ENCODE measurements at regions not wholly inside any gene's neighbourhood (a gene's known extent, or its start where the extent isn't known, plus 50 kb on each side); places are given as distances from the start of the nearest gene placed in this dataset.

GRCh38 chr4:100075486-100076270 lies 114.6 kb downstream of the DDIT4L start:
- ATAC-seq (no peak), DNase-seq (ENCODE audit: low spot score) (no peak)
- H3K27me3 ChIP-seq (ENCODE audit: insufficient read depth), result no peaks in the 10 kb centered on the region
- H3K4me2 ChIP-seq, result no peak overlapping the region
- H3K27me3 Mint-ChIP-seq (ENCODE audit: insufficient read depth, low read depth, poor library complexity), result peaks cover 2% of the 10 kb centered on the region
- H3F3A ChIP-seq (replicated peaks; ENCODE audit: low read depth), result no peaks in the 10 kb centered on the region
- no peaks in the 10 kb centered on the region for H3K79me2 ChIP-seq (replicated peaks; ENCODE audit: insufficient read depth)
- H3K4me1 Mint-ChIP-seq, result no peaks in the 10 kb centered on the region
- no peaks in the 10 kb centered on the region for H4K20me1 ChIP-seq (replicated peaks; ENCODE audit: insufficient read depth)
- TF ChIP-seq EZH2 (IDR thresholded peaks at IDR 0.05; ENCODE audit: low read depth, unreplicated experiment), result no peak
- TF ChIP-seq CREB1 (CRISPR knock-in tag; IDR thresholded peaks at IDR 0.05; ENCODE audit: low read depth), result no peak
- no peak for TF ChIP-seq NANOG (IDR thresholded peaks at IDR 0.05; ENCODE audit: borderline replicate concordance)
- H3K27ac ChIP-seq (ENCODE audit: low read depth), result no peak overlapping the region
- H3K27ac Mint-ChIP-seq, result no peak overlapping the region
- no peaks in the 10 kb centered on the region for H3K36me3 Mint-ChIP-seq (ENCODE audit: low read depth)
- H2AFZ ChIP-seq, result peak overlapping the region; percentile 28; the same call in 1 of the 2 replicates
- no peaks in the 10 kb centered on the region for H3K4me1 ChIP-seq (ENCODE audit: insufficient read depth)
- H3K9me2 ChIP-seq (ENCODE audit: insufficient read depth), result no peaks in the 10 kb centered on the region; the same call in 1 of the 2 replicates
- H3K9me3 Mint-ChIP-seq, result no peaks in the 10 kb centered on the region
- H3K4me3 ChIP-seq, result no peak overlapping the region
- no peaks in the 10 kb centered on the region for H3K36me3 ChIP-seq (ENCODE audit: insufficient read depth)
- no peak overlapping the region for H3K4me3 Mint-ChIP-seq

- no peak for ATAC-seq
- DNase-seq (ENCODE audit: low spot score), result no peak
Measured at GRCh38 chr4:100075056-100075455, 115.2 kb downstream of the DDIT4L start.

More at GRCh38 chr4:100075056-100075455, 115.2 kb downstream of the DDIT4L start:
- no peaks in the 10 kb centered on the region for H3K27me3 ChIP-seq (ENCODE audit: insufficient read depth)
- Mint-ChIP-seq H3K9me3 (no peaks in the 10 kb centered on the region), H3K4me3 (no peak overlapping the region), H3K36me3 (ENCODE audit: low read depth) (no peaks in the 10 kb centered on the region), H3K27me3 (ENCODE audit: insufficient read depth, low read depth, poor library complexity) (peaks cover 2% of the 10 kb centered on the region), H3K27ac (no peak overlapping the region), H3K4me1 (no peaks in the 10 kb centered on the region)
- TF ChIP-seq CREB1 (CRISPR knock-in tag; IDR thresholded peaks at IDR 0.05; ENCODE audit: low read depth) (no peak), JUNB (IDR thresholded peaks at IDR 0.05; ENCODE audit: unreplicated experiment) (no peak), ZNF331 (CRISPR knock-in tag; IDR thresholded peaks at IDR 0.05; ENCODE audit: low read depth) (no peak), REST (IDR thresholded peaks at IDR 0.05; ENCODE audit: unreplicated experiment) (no peak), ETS1 (IDR thresholded peaks at IDR 0.05) (no peak), NANOG (IDR thresholded peaks at IDR 0.05; ENCODE audit: borderline replicate concordance) (no peak)
- no peak overlapping the region for H3K27ac ChIP-seq (ENCODE audit: low read depth)
- H2AFZ ChIP-seq, result peak overlapping the region; percentile 28; the same call in 1 of the 2 replicates
- H3K4me1 ChIP-seq (ENCODE audit: insufficient read depth), result no peaks in the 10 kb centered on the region
- no peak overlapping the region for H3K4me3 ChIP-seq
- no peaks in the 10 kb centered on the region for H3K79me2 ChIP-seq (replicated peaks; ENCODE audit: insufficient read depth)
- H3K4me2 ChIP-seq, result no peak overlapping the region
- H3K36me3 ChIP-seq (ENCODE audit: insufficient read depth), result no peaks in the 10 kb centered on the region
- no peaks in the 10 kb centered on the region for H4K20me1 ChIP-seq (replicated peaks; ENCODE audit: insufficient read depth)
- no peaks in the 10 kb centered on the region; the same call in 1 of the 2 replicates for H3K9me2 ChIP-seq (ENCODE audit: insufficient read depth)
- H3F3A ChIP-seq (replicated peaks; ENCODE audit: low read depth), result no peaks in the 10 kb centered on the region

Measured in GM23338 (cell line).